NCI-H1105 treated with DMSO at 0.1 percent for 48 hours (cell line): ENCODE measurements at regions not wholly inside any gene's neighbourhood (a gene's known extent, or its start where the extent isn't known, plus 50 kb on each side); places are given as distances from the start of the nearest gene placed in this dataset.

ENCODE experiments used
- DNase-seq: peaks from one replicate; lab custom pipeline; 2025; lab: John Stamatoyannopoulos, UW

GRCh38 chr7:35339811-35340210, 85.9 kb upstream of the TBX20 start:
- DNase-seq = no peak

GRCh38 chr7:35336444-35336843, 82.5 kb upstream of the TBX20 start:
- DNase-seq = no peak

- no peak for DNase-seq
These were observed 80.6 kb upstream of the TBX20 start for GRCh38 chr7:35334506-35334905.

GRCh38 chr7:35333265-35333664, 79.4 kb upstream of the TBX20 start:
- no peak for DNase-seq

- no peak for DNase-seq
These were observed 78.1 kb upstream of the TBX20 start for GRCh38 chr7:35331730-35332678.

GRCh38 chr7:35329026-35329425, 75.1 kb upstream of the TBX20 start:
- DNase-seq = no peak

GRCh38 chr7:35319606-35320005, 65.7 kb upstream of the TBX20 start:
- DNase-seq = no peak

DNA sequence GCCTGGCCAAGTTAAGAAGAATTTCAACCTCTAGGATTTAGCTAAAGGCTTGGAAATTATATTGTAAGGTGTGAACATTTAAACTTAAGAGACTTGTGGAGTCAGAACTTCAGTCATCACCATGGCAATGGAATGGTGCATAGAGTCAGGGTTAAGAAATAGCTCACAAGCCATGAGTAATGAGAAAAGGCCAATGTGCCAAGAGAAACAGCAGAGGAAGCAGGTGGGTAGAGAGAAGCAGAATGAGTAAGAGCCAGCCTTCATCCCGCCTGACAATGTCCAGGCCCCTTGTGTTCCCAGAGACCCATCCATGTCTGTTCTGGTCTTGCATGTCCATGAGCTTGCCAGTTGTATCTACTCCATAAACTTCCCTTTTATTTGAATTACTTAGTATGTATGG, 62.6 kb upstream of the TBX20 start:
- no peak for DNase-seq

DNA sequence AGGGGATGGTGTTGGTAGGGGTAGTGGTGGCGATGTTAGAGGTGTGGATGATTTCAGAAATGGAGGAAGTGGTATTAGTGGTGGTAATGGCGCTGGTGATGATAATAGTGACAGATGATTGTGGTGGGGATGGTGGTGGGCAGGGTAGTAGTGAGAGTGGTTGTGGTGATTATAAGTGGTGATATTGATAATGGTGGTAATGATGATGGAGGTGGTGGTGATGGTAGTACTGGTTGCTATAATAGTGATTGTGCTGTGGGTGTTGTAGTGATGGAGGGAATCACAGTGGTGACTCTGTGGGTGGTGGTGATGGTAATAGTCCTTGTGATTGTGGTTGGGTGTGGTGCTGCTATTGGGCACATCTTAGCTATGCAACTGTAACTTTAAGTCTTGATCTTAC, 61.6 kb upstream of the TBX20 start:
- DNase-seq = no peak

GRCh38 chr7:35314354-35314753, 60.5 kb upstream of the TBX20 start:
- DNase-seq = no peak

GRCh38 chr7:35313575-35313974, 59.7 kb upstream of the TBX20 start:
- DNase-seq = no peak
